ENCODE measurements at regions not wholly inside any gene's neighbourhood (a gene's known extent, or its start where the extent isn't known, plus 50 kb on each side); places are given as distances from the start of the nearest gene placed in this dataset.

GRCh38 chr5:62956597-62956996, 378.0 kb downstream of the LRRC70 start:
- FAIRE-seq, result no peak
- Histone ChIP-seq H3K4me3 (no peak overlapping the region), H3K36me3 (no peaks in the 10 kb centered on the region), H3K9me3 (no peaks in the 10 kb centered on the region), H3K27me3 (no peaks in the 10 kb centered on the region), H3K4me1 (no peaks in the 10 kb centered on the region), H3K27ac (no peak overlapping the region)
- 72 to 79% methylated on average over 2 of the region's 2 CpGs for WGBS, 2 donors
- no peak for DNase-seq
- ATAC-seq, result no peak
- TF ChIP-seq CTCF (IDR thresholded peaks at IDR 0.05), result no peak
- intact Hi-C loops (cut with DNase I), result no loop called here

DNA sequence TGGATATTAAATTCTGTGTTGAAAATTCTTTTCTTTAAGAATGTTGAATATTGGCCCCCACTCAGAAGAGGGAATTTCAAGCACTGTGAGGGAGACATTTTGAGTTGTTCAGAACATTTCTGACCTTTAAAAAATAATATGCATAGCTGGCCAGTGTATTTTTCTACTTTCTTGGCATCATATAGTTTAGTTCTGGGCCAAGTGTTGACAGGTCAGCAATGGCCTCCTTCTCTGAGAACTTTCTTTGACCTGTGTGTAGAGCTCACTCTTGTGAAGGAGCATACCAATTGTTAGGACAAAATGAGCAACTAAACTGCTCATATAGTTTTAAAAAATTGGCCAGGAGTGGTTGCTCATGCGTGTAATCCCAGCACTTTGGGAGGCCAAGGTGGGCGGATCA, 376.0 kb downstream of the LRRC70 start:
- Histone ChIP-seq H3K4me1 (no peaks in the 10 kb centered on the region), H3K36me3 (no peaks in the 10 kb centered on the region), H3K27me3 (no peaks in the 10 kb centered on the region), H3K4me3 (no peak overlapping the region), H3K9me3 (no peaks in the 10 kb centered on the region), H3K27ac (no peak overlapping the region)
- intact Hi-C loops (cut with DNase I), result no loop called here
- FAIRE-seq (no peak), ATAC-seq (no peak), DNase-seq (no peak)
- 80 to 86% methylated on average over 2 of the region's 2 CpGs for WGBS, 2 donors
- no peak for TF ChIP-seq CTCF (IDR thresholded peaks at IDR 0.05)

- FAIRE-seq (no peak), DNase-seq (no peak)
Observed at GRCh38 chr5:62948301-62948700, 369.7 kb downstream of the LRRC70 start.

DNA sequence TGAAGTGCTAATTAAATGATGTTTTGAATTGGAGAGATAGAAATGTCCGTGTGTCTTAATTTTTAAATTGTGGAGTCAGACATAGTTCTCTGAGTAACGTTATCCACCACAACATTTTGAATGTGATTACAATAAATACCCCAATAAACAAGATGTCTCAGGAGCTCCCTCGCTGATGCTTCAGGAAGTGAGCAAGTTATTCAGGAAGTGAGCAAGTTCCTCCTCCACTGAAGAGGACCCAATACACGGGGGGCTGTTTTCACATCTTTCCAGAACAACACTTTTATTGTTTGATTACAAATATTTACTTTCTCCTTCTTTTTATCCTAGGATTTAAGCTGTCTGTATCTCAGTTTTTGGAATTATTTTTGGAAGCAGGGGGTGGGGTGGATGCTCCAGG, 363.8 kb downstream of the LRRC70 start:
- no peak for DNase-seq
- no peak for TF ChIP-seq CTCF (IDR thresholded peaks at IDR 0.05)
- no peak for ATAC-seq
- FAIRE-seq, result no peak
- intact Hi-C loops (cut with DNase I), result no loop called here
- no peaks in the 10 kb centered on the region for H3K36me3 ChIP-seq
- H3K4me3 ChIP-seq, result no peak overlapping the region
- no peak overlapping the region for H3K27ac ChIP-seq
- H3K27me3 ChIP-seq, result no peaks in the 10 kb centered on the region
- 51 to 59% methylated on average over 4 of the region's 4 CpGs for WGBS, 2 donors
- peaks cover 0 to 5% (median 0%) of the 10 kb centered on the region in 3 donors for H3K4me1 ChIP-seq
- H3K9me3 ChIP-seq, result no peaks in the 10 kb centered on the region

More at GRCh38 chr5:62948301-62948700, 369.7 kb downstream of the LRRC70 start:
- Histone ChIP-seq H3K4me1 (no peaks in the 10 kb centered on the region), H3K9me3 (no peaks in the 10 kb centered on the region), H3K27ac (no peak overlapping the region), H3K4me3 (no peak overlapping the region), H3K27me3 (no peaks in the 10 kb centered on the region), H3K36me3 (no peaks in the 10 kb centered on the region)
- no peak for ATAC-seq
- intact Hi-C loops (cut with DNase I), result no loop called here
- WGBS, 2 donors, result 56 to 58% methylated on average over 1 of the region's 1 CpG
- no peak for TF ChIP-seq CTCF (IDR thresholded peaks at IDR 0.05)

DNA sequence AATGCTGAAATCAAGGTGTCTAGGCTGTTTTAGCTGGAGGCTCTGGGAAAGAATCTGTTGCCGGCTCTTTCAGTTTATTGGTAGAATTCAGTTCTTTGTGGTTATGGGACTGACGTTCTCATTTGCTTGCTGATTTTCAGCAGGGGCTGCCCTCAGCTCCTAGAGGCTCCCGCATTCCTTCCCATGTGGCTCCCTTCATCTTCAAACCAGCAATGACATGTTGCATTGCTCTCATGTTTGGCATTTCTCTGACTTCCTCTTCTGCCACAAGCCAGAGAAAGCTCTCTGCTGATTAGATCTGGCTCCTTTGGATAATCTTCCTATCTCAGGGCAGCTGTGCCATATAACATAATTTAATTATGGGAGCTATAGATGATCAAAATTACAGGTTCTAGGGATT, 360.3 kb downstream of the LRRC70 start:
- Histone ChIP-seq H3K4me3 (no peak overlapping the region), H3K4me1 (peaks cover 0 to 8% (median 0%) of the 10 kb centered on the region in 3 donors), H3K27ac (no peak overlapping the region), H3K9me3 (no peaks in the 10 kb centered on the region), H3K27me3 (no peaks in the 10 kb centered on the region), H3K36me3 (no peaks in the 10 kb centered on the region)
- TF ChIP-seq CTCF (IDR thresholded peaks at IDR 0.05), result no peak
- no peak for ATAC-seq
- no peak for FAIRE-seq
- DNase-seq, result no peak
- intact Hi-C loops (cut with DNase I), result no loop called here
- 70 to 81% methylated on average over 3 of the region's 3 CpGs for WGBS, 2 donors

All from pancreas (tissue), 10 donors.